ENCODE measurements at regions not wholly inside any gene's neighbourhood (a gene's known extent, or its start where the extent isn't known, plus 50 kb on each side); places are given as distances from the start of the nearest gene placed in this dataset.

DNA sequence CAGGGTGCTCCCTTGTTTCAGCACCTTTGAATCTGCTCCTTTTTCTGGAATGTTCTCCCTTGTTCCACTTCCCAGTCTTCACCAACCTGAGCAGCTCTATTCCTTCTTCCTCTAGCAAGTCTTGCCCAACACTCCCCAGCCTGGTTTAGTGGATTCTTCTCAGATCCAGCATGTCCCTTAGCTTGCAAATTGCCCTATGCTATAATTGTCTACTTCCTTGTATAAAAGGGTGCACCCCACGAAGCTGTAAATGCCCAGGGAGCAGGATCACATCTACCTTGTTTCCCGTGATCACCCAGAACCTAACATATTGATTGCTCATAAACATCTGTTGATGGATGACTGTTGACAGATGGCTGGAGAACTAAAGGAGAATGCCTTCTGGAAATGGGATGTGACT lies 93.2 kb upstream of the C1QTNF9B start:
- no peaks in the 10 kb centered on the region for H3K27me3 ChIP-seq
- no peak for DNase-seq (ENCODE audit: low spot score)
- H3K36me3 ChIP-seq, result no peaks in the 10 kb centered on the region
- H3K4me1 ChIP-seq, result no peaks in the 10 kb centered on the region
- H3K4me3 ChIP-seq, result no peak overlapping the region
- H3K27ac ChIP-seq, result no peak overlapping the region
- TF ChIP-seq, protein P1, sequence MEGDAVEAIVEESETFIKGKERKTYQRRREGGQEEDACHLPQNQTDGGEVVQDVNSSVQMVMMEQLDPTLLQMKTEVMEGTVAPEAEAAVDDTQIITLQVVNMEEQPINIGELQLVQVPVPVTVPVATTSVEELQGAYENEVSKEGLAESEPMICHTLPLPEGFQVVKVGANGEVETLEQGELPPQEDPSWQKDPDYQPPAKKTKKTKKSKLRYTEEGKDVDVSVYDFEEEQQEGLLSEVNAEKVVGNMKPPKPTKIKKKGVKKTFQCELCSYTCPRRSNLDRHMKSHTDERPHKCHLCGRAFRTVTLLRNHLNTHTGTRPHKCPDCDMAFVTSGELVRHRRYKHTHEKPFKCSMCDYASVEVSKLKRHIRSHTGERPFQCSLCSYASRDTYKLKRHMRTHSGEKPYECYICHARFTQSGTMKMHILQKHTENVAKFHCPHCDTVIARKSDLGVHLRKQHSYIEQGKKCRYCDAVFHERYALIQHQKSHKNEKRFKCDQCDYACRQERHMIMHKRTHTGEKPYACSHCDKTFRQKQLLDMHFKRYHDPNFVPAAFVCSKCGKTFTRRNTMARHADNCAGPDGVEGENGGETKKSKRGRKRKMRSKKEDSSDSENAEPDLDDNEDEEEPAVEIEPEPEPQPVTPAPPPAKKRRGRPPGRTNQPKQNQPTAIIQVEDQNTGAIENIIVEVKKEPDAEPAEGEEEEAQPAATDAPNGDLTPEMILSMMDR (IDR thresholded peaks at IDR 0.05), result no peak
- no peaks in the 10 kb centered on the region for H3K9me3 ChIP-seq

DNA sequence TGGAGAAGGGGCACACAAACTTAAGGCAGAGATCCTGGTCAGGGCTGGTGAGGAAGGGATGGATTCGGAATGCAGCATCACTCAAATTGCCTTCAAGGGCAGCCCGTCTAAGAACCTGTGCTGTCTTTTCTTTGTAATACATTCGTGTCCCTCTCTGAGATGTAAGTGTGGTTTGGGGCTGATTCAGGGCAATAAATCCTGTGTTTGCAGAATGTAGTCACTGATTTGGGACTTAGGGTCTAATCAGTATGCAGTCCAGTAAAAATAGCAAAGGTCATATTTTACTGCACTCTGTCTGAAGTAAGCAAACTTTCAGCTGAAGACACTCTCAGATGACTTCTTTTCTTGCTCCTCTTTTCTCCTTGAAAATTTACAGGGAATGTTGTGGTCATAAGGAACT lies 93.8 kb upstream of the C1QTNF9B start:
- Histone ChIP-seq H3K27ac (no peak overlapping the region), H3K4me1 (no peaks in the 10 kb centered on the region), H3K4me3 (no peak overlapping the region), H3K9me3 (no peaks in the 10 kb centered on the region), H3K27me3 (no peaks in the 10 kb centered on the region), H3K36me3 (no peaks in the 10 kb centered on the region)
- TF ChIP-seq, protein P1 (IDR thresholded peaks at IDR 0.05), result no peak
- no peak for DNase-seq (ENCODE audit: low spot score)

DNA sequence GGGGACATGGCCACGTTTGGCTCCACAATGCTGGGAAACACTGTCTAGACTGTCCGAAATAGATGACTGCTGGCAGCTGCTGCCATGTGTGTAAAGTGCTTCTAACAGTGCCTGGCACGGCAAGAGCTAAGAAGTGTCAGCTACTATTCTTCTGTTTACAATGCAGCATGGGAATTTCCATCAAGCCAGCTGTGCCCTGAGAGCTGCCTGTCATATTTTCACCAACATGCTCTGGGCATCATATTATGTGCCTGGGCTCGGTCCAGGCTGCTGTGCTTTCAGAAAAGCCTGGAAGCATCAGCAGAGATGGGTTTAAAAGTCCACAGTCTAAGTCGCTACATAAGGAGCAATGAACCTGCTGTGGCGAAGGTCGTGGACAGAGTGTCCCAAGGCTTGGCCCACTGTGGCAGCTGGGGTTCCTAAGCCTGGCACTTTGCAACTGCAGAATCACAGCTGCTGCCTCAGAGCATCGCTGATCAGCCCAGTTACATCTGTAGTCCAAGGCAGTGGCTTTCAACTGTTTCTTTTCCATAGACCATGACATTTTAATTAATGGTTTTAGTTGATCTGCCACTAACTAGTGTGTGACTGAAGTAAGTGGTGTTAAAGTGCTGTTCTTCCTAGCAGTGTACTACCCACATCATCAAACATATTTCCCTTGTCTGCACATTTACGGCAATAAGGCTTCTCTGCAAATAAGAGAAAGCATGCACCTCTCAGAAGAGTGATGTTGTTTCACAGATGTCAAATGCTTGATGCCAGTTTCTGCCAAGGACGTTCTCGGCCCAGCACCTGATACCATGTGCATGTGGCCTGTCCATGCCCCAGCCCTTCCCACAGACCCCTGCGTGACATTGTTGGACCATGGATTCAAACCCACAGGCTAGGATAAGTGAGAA lies 95.7 kb upstream of the C1QTNF9B start:
- no peaks in the 10 kb centered on the region for H3K36me3 ChIP-seq
- H3K27me3 ChIP-seq, result no peaks in the 10 kb centered on the region
- H3K9me3 ChIP-seq, result no peaks in the 10 kb centered on the region
- no peaks in the 10 kb centered on the region for H3K4me1 ChIP-seq
- no peak overlapping the region for H3K4me3 ChIP-seq
- no peak overlapping the region for H3K27ac ChIP-seq
- DNase-seq (ENCODE audit: low spot score), result no peak
- TF ChIP-seq, protein P1 (IDR thresholded peaks at IDR 0.05), result no peak

DNA sequence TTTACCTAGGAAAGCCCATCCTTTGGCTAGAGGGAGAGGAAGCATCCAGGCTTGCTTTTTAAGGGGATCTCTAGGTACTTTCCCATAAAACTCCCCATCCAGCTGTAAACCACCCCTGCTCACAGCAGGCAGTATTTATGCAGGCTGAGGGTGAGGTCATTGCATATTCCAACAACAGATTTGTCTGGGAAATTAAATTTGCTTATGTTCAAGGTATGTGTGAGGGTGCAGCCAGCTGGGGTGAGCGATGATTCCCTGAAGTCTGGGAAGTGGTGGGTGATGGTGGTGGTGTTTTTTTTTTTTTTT lies 96.3 kb upstream of the C1QTNF9B start:
- TF ChIP-seq, protein P1 (IDR thresholded peaks at IDR 0.05), result no peak
- Histone ChIP-seq H3K4me3 (no peak overlapping the region), H3K9me3 (no peaks in the 10 kb centered on the region), H3K36me3 (no peaks in the 10 kb centered on the region), H3K27me3 (no peaks in the 10 kb centered on the region), H3K4me1 (no peaks in the 10 kb centered on the region), H3K27ac (no peak overlapping the region)
- DNase-seq (ENCODE audit: low spot score), result no peak

DNA sequence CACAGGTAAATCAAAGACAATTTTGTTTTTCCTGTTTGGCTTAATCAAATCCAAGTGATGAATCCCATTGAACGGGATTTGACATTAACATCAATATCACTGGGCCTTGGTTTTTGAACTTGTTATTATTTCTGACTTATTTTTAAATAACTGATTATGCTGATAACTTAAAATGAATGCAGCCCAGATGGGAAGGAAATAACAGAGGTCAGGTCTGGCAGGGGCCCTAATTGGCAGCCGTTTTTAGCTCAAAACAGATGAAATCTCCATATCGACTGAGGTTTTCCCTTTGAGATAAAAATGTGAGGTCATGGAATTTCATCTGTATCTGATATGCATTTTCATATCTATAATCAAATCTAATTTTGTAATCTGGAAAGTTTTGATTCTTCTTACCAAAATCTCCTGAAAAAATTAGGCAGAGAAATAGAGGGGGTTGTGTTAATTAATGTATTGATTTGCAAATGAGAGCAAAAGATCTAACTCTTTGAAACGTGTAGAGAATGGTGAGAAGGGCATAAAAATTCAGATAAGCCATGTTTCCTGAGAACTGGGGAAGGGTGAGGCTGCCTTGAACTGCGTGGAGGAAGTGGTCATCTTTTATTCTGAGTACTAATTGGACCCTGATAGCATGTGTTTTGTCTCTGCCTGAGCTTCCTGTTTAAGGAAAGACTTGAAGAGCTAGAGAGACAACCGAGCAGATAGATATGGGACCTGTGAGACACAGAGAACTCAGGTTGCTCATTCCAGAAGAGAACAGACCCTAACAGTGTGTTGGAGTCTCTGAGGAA lies 98.2 kb upstream of the C1QTNF9B start:
- no peak overlapping the region for H3K27ac ChIP-seq
- H3K36me3 ChIP-seq, result no peaks in the 10 kb centered on the region
- H3K4me1 ChIP-seq, result no peaks in the 10 kb centered on the region
- TF ChIP-seq, protein P1 (IDR thresholded peaks at IDR 0.05), result no peak
- no peaks in the 10 kb centered on the region for H3K9me3 ChIP-seq
- no peaks in the 10 kb centered on the region for H3K27me3 ChIP-seq
- no peak overlapping the region for H3K4me3 ChIP-seq
- DNase-seq (ENCODE audit: low spot score), result no peak

Data from right atrium auricular region (tissue), 2 donors.